ENCODE measurements at regions not wholly inside any gene's neighbourhood (a gene's known extent, or its start where the extent isn't known, plus 50 kb on each side); places are given as distances from the start of the nearest gene placed in this dataset.
"Not testable (repeated sequence)": the region's sequence is repeated elsewhere in the genome, so short reads cannot be mapped to it uniquely, and the experiment has no call there.

DNA sequence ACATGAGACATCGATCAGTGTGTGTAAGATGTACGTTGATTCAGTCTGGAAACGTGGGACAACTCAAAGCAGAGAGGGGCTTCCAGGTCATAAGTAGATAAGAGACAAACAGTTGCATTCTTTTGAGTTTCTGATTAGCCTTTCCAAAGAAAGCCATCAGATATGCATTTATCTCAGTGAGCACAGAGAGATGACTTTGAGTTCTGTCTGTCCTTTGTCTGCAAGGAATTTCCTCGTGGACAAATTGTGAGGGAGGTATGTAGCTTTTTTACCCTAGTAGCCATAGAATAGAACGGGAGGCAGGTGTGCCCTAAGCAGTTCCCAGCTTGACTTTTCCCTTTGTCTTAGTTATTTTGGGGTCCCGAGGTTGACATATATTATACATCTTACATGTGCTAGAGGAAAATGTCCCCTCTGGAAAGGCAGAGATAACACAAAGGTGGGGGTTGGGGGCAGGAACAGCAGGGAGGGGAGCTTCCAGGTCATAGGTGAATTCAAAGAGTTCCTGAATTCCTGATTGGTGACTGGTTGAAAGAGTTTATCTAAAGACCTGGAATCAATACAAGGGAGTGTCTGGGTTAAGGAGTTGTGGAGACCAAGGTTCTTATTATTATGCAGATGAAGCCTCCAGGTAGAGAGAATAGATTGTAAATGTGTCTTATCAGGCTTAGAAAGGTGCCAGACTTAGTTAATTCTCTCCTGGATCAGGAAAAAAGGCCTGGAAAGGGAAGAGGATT lies 237.0 kb downstream of the NFATC2 start:
- no peak for DNase-seq (ENCODE audit: low read depth)

DNA sequence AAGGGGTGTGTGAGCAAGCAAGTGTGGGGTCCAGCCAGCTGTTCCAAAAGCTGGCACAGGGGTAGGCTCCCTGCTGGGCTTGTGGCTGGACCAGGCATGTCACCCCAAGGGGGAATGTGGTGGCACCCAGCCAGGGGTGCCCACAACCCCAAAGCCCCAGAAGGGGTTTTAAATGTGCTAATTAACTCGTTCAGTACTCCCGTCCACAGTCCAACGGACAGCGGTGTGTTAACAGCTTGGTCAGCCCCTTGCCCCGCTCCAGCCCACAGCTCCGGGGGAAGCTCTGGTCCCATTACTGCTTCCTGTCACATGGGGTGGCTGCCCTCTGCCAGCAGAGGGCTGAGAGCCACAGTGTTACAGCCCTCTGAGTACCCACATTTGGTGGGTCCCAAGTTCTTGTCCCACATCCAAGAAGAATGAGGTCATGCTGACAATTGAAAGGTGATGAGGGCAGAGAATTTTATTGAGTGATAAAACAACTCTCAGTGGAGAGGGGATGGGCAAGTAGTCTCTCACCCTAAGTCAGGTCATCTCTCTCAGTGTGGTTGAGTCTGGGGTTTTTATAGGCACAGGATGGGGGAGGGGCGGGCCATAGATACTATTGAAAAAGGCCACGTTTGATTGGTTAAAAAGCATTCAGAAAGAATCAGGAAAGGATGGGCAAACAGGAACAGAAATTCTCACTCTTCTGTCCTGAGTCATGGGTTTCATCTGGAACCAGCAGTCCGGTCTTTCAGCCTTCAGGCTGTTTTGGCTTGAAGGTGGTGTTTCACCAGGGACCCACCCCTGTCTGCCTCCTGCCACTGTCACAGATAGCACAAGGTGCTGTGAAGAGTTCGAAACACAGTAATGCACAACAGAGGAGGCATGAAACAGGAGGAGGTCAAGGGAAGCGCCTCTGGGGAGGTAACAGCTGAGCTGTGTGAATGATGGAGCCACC lies 238.5 kb downstream of the NFATC2 start:
- no peak for DNase-seq (ENCODE audit: low read depth)

DNA sequence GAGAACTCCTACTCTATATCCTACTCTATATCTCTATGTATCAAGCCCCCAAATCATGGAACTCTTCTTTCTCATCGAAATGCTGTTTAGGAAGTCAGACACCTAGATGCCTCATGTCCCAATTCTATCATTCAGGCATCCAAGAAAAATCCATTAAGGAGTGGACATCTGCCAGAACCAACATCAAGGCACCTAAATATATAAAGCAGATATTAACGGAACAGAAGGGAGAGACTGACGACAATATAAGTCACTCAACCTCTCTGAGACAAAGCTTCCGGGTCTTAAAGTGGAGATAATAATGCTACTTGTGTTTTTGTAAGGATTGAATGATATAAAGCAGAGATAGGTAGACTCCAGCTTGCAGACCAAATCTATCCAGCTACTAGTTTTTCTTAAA lies 241.5 kb downstream of the NFATC2 start:
- no peak for DNase-seq (ENCODE audit: low read depth)

DNA sequence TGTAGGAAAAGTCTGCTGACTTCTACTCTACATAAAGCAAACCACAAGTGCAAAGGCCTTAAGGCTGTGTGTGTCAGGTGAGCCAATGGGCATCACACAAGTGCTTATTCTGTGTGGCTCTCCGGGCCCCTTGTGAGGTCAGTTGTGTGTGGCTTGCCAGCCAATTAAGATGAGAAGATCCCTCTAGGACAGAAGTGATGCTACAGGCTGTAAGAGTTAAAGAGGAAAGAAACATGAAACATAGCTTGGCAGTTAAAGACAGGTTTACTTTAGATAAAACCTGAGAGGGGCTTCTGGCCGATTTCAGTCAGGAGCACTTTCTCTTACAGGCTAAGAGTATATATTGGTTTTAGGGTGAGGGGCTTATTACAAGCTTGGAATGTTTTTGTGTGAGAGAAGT lies 242.4 kb downstream of the NFATC2 start:
- DNase-seq (ENCODE audit: low read depth): no peak

DNA sequence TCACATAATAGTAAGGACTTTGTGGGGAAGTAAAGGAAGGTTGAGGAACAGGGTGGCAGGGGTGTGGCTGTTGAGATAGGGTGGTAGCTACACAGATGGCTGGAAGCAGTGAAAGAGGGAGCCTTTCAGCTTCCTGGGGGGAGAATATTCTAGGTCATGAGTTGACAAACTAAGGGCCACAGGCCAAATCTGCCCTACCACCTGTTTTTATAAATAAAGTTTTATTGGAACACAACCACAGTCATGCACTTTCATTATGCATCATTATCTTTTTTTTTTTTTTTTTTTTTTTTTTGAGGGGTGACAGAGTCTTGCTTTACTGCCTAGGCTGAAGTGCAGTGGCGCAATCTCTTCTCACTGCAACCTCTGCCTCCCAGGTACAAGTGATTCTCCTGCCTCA lies 243.1 kb downstream of the NFATC2 start:
- DNase-seq (ENCODE audit: low read depth): no peak

DNA sequence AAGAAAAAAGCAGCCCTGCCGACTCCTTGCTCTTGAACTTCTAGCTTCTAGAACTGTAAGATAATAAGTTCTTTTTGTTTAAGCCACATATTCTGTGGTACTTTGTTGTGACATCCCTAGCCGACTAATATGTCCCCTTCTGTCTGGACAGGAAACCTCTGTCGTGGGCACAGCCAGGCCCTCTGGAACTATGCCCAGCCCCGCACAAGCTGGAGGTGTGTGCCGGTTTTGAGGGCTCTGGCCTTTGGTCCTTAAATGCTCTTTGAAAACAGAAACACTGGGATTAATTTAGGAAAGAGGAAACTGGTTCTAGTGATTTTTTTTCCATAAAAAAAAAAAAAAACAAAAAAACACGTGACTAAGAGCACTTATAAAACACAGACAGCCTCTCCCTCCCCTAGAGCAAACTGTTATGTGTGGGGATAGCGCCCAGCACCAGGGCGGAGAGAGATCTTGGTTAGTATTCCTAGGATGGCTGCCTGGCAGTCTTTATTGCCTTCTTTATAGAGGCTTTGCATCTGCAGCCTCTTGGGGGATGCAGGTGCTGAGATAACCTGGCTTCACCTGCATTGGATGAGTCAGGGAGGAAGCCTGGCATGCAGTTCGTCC lies 244.3 kb downstream of the NFATC2 start:
- no peak for DNase-seq (ENCODE audit: low read depth)

DNA sequence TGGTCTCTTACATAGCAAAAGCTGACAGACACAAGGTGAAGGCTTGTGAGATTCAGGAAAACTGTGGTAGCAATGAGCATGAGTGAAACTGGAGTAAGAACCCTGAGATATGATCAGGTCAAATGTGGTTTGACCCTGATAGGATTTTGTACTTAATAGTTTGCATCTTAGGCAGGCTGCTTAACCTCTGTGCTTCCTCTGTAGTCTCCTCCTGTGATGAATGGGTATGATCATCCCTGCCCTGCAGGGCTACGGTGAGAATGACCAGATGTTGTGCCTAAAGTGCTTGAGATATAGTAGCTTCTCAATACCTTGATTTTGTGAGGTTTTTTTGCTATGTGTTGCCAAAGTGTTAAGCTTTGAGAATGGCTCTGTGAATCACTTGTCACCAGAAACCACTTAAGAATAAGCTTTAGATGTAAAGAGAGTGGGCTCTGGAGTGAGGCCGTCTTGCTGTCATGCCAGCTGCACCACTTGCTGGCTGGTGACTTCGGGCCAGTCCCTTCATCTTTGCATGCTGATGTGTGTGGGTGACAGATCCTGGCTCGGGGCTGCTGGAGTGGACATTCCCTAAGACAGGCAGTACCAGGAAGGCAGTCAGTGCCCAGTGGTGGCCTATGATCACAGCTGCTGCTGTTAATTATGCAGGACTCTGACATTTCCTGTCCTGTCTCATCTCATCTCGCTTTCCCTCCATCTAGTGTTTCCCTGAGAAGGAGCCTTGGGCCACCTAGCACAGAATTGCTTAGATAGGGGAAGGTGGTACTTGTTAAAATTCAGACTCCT lies 254.7 kb downstream of the NFATC2 start:
- DNase-seq (ENCODE audit: low read depth): no peak

DNA sequence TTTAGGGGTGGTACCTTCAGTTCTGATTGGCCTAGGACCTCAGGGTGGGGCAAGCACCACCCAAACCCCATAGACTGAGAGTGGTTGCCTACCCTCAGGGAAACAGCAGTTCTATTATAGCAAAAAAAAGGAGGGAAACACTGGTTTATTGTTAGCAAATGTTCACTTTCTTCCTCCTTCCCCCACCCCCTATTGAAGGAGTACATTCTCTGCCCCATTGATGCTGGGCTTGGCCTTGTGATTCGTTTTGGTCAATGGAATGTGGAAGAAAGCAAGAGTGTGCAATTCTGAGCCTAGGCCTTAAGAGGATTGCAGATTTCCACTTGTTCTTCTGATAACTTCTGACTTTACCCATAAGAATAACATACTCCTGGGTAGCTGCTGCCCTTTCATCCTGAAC lies 255.8 kb downstream of the NFATC2 start:
- no peak for DNase-seq (ENCODE audit: low read depth)

DNA sequence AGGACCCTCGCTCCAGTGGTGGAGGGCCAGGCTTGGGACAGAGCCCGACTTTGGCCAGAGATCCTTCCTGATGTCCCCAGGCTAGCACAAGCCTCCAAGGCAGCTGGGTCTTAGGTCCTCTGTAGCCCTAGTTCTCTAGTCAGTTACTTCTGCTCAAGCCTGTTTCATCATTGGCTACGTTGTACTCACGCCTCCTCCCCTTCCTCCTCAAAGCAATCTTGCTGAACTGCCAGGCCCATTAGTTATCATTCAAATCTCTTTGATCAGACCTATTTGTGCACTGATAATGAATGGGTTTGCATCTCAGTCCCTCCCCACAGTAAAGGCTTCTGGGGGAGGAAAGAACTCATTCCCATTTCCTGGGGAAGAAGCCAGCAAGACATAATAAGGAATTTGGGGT lies 256.8 kb downstream of the NFATC2 start:
- DNase-seq (ENCODE audit: low read depth): no peak

DNA sequence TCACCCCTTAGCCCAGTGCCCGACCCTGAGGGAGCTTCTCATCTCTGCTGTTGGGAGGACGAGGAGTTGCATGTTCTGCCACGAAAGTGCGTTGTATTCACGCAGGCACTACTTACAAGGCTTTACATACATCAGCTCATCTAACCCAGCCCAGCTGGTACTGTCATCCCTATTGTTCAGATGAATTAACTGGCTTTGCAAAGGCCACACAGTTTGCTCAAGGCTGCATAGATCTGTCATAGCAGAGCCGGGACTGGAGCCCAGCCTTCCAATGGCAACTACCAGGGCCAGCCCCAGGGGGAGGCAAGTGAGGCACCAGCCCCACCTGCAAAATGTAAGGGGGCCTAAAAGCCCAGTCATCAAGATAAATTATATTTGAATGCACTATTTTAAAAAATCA lies 257.6 kb downstream of the NFATC2 start:
- no peak for DNase-seq (ENCODE audit: low read depth)

DNA sequence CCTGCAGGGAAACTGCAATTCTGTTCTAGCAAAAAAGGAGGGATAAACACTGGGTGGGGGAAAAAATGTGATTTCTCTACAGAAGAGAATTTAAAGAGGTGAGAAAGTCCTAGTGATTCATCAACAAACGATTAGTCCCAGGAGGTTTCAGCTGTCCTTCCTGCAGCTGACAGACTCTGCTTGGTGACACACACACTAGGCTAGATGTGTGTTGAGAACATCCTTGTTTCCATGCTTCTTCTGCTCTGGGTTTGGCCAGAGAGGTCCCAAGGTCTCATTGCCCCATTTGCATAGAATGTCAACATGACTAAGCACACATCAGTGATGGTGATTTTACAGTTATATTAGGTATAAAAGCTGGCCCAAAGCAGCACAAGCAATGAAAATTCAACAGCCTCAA lies 258.3 kb downstream of the NFATC2 start:
- no peak for DNase-seq (ENCODE audit: low read depth)

DNA sequence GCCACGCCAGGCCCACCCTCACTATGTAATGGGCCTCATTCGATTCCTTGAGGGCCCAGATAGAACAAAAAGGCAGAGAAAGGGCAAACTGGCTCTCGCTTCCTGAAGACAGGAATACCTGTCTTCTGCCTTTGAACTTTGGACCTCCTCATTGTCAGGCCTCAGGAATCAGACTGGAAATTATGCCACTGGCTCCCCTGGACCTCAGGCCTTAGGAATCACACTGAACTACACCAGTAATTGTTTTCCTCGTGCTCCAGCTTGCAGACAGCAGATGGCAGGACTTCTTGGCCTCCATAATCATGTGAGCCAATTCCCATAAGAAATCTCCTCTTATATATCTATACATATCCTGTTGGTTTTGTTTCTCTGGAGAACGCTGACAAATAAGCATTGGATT lies 258.6 kb upstream of the KCNG1 start:
- DNase-seq (ENCODE audit: low read depth): no peak

DNA sequence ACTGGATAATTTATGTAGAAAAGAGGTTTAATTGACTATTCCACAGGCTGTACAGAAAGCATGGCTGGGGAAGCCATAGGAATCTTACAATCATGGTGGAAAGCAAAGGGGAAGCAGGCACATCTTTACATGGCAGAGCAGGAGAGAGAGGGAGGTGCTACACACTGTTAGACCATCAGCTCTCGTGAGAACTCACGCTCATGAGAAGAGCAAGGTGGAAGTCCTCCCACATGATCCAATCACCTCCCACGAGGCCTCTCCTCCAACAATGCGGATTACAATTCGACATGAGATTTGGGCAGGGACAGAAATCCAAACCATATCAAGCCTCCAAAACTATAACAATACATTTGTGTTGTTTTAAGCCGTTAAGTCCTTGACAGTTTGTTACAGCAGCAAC lies 257.1 kb upstream of the KCNG1 start:
- DNase-seq (ENCODE audit: low read depth): no peak

DNA sequence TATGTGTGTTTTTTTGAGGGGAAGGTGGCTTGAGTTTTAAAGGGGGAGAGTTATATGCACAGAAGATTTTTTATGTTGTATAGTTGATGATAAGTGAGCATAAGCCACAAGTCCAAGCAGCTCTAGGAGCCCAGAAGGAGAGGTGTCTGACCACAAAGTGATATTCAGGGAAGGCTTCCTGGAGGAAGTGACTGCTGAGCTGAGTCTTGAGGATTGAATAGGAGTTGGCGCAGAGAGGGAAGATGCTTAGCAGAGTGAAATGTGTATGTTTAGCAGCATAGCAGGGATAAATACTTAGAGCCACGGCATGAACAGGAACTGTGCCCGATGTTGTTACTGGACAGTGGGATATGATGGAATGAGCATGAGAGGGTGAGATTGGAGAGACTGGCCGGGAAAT lies 255.1 kb upstream of the KCNG1 start:
- DNase-seq (ENCODE audit: low read depth): no peak

DNA sequence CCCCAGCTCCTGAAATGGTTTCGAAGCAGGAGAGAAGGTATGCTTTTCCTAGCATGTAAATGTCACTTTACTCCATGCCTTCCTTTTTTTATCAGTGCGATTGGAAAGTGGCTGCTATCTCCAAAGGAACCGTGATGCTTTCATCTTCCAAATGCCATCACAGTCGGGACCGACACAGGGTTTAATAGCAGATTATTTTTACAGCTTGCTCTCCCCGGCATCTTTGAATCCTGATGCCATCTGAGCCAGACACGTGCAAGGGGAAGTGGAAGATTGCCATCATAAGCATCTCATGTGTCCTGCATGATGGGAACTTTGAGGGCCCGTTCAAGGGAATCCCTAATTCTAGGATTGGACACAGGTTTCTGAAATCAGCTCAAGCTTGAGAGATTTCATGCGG lies 253.4 kb upstream of the KCNG1 start:
- DNase-seq (ENCODE audit: low read depth): no peak

DNA sequence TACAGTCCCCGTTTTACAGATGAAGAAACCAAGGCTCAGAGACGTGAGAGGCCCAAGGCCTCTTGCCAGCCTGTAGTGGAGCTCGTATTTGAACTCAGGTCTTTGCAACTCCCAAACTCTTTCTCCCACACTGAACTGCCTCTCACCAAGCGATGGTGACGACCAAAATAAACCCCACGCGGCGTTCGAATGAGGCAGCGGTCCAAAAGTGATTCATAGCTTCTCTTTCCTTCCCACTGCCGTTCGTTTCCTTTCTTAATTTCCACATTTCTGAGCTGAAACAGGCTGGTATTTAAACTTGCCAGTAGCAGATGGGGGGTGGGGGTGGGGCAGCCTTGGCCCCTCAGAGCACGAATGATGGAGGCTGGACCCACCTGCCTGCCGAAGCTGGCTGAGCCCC lies 252.9 kb upstream of the KCNG1 start:
- no peak for DNase-seq (ENCODE audit: low read depth)

DNA sequence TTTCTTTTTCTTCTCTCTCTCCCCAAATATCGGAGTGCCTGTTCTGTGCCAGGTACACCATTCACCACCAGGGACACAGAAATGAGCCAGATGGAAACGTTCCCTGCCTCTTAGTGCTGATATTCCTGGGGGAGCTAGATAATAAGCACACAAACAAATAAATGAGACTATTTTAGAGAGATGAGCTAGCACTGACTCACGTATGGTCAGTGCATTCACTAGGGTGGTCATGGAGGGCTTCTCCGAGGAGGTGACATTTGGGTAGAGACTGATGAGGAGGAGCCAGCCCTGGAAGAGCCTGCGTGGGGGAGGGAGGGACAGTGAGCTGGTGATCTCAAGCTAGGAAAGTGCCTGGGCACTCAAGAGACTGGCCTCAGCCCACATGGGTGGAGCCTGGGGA lies 252.3 kb upstream of the KCNG1 start:
- DNase-seq (ENCODE audit: low read depth): no peak

DNA sequence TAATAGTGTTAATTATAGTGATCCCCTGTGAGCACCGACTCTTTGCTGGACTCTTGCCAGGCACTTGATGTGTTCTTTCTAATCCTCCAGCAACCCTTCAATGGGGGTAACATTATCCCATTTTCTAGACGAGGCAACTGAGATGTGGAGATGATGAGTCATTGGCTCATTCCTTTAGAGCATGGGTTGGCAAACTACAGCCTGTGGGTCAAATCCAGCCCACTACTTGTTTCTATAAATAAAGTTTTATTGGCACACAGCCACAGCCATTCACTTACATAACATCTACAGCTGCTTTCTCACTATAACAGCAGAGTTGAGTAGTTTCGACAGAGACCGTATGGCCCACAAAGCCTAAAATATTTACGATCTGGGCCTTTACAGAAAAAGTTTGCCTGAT lies 249.5 kb upstream of the KCNG1 start:
- no peak for DNase-seq (ENCODE audit: low read depth)

DNA sequence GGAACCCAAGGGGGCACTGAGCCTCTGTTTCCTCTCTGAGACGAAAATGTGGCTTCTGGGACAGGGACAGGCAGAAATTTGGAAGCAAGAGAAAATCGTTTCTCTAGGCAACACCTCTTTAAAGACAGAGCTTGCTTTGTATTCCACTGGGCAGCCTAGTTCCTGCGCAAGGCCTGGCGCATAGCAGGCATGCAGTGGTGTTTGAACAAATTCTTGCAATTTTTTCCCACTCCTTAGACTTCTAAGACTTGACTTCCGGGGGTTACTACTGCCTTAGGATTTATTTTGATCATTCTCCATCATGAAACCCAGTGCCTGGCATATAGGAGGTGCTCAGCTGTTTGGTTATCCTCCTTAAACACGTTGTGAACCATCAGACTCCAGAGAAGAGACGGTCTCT lies 249.0 kb upstream of the KCNG1 start:
- DNase-seq (ENCODE audit: low read depth): no peak

DNA sequence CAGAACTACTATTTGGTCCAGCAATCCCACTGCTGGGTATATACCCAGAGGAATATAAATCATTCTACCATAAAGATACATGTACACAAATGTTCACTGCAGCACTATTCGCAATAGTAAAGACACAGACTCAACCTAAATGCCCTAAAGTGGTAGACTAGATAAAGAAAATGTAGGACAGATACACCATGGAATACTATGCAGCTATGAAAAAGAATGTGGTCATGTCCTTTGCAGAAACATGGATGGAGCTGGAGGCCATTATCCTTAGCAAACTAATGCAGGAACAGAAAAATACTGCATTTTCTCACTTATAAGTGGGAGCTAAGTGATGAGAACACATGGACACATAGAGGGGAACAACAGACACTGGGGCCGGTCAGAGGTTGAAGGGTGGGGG lies 248.4 kb upstream of the KCNG1 start:
- DNase-seq (ENCODE audit: low read depth): not testable (repeated sequence)

DNA sequence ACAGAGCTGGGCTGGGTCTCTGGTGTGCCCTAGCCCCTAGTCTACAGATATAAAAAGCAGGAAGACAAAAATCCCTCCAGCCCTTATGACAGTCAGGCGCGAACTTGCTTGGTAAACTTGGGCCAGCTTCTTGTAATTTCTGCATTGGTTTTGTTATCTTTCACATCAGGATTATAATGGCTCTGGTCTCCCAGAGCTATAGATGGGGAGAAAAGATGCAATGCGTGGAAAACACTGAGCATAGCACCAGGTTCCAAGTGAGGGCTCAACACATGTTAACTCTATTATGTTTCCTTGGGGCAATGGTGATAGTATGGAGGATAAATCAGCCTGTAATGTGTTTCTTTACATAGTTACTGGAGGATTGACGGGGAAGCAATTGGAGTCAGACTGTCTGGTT lies 246.8 kb upstream of the KCNG1 start:
- DNase-seq (ENCODE audit: low read depth): no peak

DNA sequence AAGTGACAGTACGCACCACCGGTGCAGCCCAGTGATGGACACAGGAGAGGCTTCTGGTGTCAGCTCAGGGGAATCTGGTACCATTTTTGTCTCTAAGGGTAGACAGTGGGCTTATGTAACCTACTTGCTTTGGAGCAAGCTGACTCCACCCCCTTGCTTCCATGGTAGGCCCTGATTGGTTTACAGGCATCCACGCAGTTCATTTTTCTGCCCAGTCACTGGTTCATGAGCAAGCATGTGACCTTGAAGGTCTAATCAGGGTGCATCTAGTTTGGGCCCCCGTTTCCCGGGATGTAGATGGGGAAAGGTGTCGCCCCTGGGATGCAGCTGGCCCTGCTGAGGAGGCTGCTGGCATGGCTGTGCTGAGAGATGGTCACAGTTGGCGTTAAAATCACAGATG lies 244.8 kb upstream of the KCNG1 start:
- no peak for DNase-seq (ENCODE audit: low read depth)

Data from HS-27A (cell line).